Gastroesophageal sphincter (tissue), 3 donors: ENCODE measurements at regions not wholly inside any gene's neighbourhood (a gene's known extent, or its start where the extent isn't known, plus 50 kb on each side); places are given as distances from the start of the nearest gene placed in this dataset.

Experiments
- POLR2A ChIP-seq, 2 donors: fragments of 450-650 bp; IDR thresholded peaks; one replicate each; pipeline ENCODE4 v1.6.1; 2017; ENCODE audit warnings: antibody characterized with exemption in 2 of 2, mild to moderate bottlenecking in 2 of 2, moderate library complexity in 1 of 2
- POLR2AphosphoS5 ChIP-seq: sonication (generic); formaldehyde crosslinking; IDR thresholded peaks from one replicate; pipeline ENCODE4 v1.6.1; 2017; ENCODE audit warnings: antibody characterized with exemption
- TF ChIP-seq, protein P1 (sequence below), 4 experiments: fragments of 200-600 bp in 2 of 4; fragments of 450-650 bp in 2 of 4; sonication (generic) in 1 of 4; IDR thresholded peaks; one replicate each; pipeline ENCODE4 v1.5.1; 2017 to 2019; ENCODE audit warnings: antibody characterized with exemption in 4 of 4, mild to moderate bottlenecking in 2 of 4, moderate library complexity in 2 of 4

DNA sequence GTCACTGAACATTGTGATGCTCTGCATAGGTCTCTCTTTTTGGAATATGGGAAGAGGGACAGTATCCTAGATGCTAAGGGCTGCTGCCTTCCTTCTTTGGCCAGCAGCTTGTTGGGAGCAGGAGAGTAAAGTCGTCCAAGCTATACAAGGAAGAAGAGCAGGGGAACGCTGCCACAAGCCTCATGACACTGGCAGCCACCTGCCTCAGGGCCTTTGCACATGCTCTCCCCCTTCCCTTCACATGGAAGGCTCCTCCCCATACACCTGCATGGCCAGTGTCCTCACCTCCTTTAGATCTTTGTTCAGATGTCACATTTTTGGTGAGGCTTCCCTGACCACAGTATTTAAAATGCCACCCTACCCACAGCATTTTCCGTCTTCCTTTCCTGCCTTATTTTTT, 78.1 kb upstream of the CRHR1 start:
- TF ChIP-seq, protein P1, sequence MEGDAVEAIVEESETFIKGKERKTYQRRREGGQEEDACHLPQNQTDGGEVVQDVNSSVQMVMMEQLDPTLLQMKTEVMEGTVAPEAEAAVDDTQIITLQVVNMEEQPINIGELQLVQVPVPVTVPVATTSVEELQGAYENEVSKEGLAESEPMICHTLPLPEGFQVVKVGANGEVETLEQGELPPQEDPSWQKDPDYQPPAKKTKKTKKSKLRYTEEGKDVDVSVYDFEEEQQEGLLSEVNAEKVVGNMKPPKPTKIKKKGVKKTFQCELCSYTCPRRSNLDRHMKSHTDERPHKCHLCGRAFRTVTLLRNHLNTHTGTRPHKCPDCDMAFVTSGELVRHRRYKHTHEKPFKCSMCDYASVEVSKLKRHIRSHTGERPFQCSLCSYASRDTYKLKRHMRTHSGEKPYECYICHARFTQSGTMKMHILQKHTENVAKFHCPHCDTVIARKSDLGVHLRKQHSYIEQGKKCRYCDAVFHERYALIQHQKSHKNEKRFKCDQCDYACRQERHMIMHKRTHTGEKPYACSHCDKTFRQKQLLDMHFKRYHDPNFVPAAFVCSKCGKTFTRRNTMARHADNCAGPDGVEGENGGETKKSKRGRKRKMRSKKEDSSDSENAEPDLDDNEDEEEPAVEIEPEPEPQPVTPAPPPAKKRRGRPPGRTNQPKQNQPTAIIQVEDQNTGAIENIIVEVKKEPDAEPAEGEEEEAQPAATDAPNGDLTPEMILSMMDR (IDR thresholded peaks at IDR 0.05): no peak
- TF ChIP-seq POLR2AphosphoS5 (no peak), POLR2A (IDR thresholded peaks at IDR 0.05) (no peak)
